ACC112 (cell line): ENCODE measurements at regions not wholly inside any gene's neighbourhood (a gene's known extent, or its start where the extent isn't known, plus 50 kb on each side); places are given as distances from the start of the nearest gene placed in this dataset.

Experiments
- H2AFZ ChIP-seq: fragments of 200-600 bp; sonication (generic); one replicate; pipeline ENCODE4 v1.6.0; 2017; ENCODE audit warnings: antibody characterized with exemption, low read length; ENCODE audit not compliant: unreplicated experiment
- H3K27ac ChIP-seq: fragments of 200-600 bp; sonication (generic); 2 replicates; pipeline ENCODE4 v1.5.1; 2014; ENCODE audit warnings: low read depth, mild to moderate bottlenecking, antibody characterized with exemption, low read length, moderate library complexity
- H3K27me3 ChIP-seq: fragments of 200-600 bp; sonication (generic); 2 replicates; pipeline ENCODE4 v1.6.1; 2014; ENCODE audit warnings: mild to moderate bottlenecking, antibody characterized with exemption, low read length, moderate library complexity, mixed read lengths; ENCODE audit not compliant: insufficient read depth
- H3K36me3 ChIP-seq: fragments of 200-600 bp; sonication (generic); 2 replicates; pipeline ENCODE4 v1.6.1; 2016; ENCODE audit warnings: mild to moderate bottlenecking, antibody characterized with exemption, low read length, moderate library complexity, mixed read lengths; ENCODE audit not compliant: insufficient read depth
- H3K4me1 ChIP-seq: fragments of 200-600 bp; sonication (generic); one replicate; pipeline ENCODE4 v1.6.1; 2016; ENCODE audit warnings: low read length, mixed read lengths; ENCODE audit not compliant: insufficient read depth, unreplicated experiment, control insufficient read depth
- H3K4me3 ChIP-seq: fragments of 200-600 bp; sonication (generic); 2 replicates; pipeline ENCODE4 v1.5.1; 2014; ENCODE audit warnings: mild to moderate bottlenecking, low read depth, low read length
- H3K79me2 ChIP-seq: fragments of 200-600 bp; sonication (generic); one replicate; pipeline ENCODE4 v1.6.0; 2016; ENCODE audit warnings: low read length; ENCODE audit not compliant: control insufficient read depth, unreplicated experiment, insufficient read depth

- H3K4me1 ChIP-seq = peaks cover 13% of the 10 kb centered on the region
- H3K27ac ChIP-seq = no peak overlapping the region
- no peak overlapping the region for H2AFZ ChIP-seq
- H3K4me3 ChIP-seq = no peak overlapping the region
- H3K36me3 ChIP-seq = peaks cover 7% of the 10 kb centered on the region
- H3K27me3 ChIP-seq = no peaks in the 10 kb centered on the region
- peaks cover 49% of the 10 kb centered on the region for H3K79me2 ChIP-seq
These were observed 147.0 kb upstream of the NAV2 start for GRCh38 chr11:19565639-19566038.

GRCh38 chr11:19562156-19562555 is 150.5 kb upstream of the NAV2 start:
- no peak overlapping the region for H3K4me3 ChIP-seq

GRCh38 chr11:19561011-19561410 is 151.6 kb upstream of the NAV2 start:
- H3K27me3 ChIP-seq = no peaks in the 10 kb centered on the region

More at GRCh38 chr11:19562156-19562555, 150.5 kb upstream of the NAV2 start:
- no peaks in the 10 kb centered on the region for H3K36me3 ChIP-seq
- peaks cover 20% of the 10 kb centered on the region for H3K4me1 ChIP-seq
- H3K27ac ChIP-seq = no peak overlapping the region
- peaks cover 57% of the 10 kb centered on the region for H3K79me2 ChIP-seq
- no peak overlapping the region for H2AFZ ChIP-seq
- H3K27me3 ChIP-seq = no peaks in the 10 kb centered on the region

GRCh38 chr11:19560156-19560555 is 152.5 kb upstream of the NAV2 start:
- Histone ChIP-seq H3K27me3 (no peaks in the 10 kb centered on the region), H3K4me1 (peaks cover 25% of the 10 kb centered on the region), H3K4me3 (no peak overlapping the region), H3K79me2 (peaks cover 50% of the 10 kb centered on the region), H3K27ac (no peak overlapping the region), H3K36me3 (no peaks in the 10 kb centered on the region), H2AFZ (no peak overlapping the region)

More at GRCh38 chr11:19561011-19561410, 151.6 kb upstream of the NAV2 start:
- no peak overlapping the region for H2AFZ ChIP-seq
- H3K36me3 ChIP-seq = no peaks in the 10 kb centered on the region
- H3K4me3 ChIP-seq = no peak overlapping the region
- no peak overlapping the region; the same call in 1 of the 2 replicates for H3K27ac ChIP-seq
- H3K4me1 ChIP-seq = peaks cover 22% of the 10 kb centered on the region
- peaks cover 55% of the 10 kb centered on the region for H3K79me2 ChIP-seq

GRCh38 chr11:19559746-19560145 is 152.9 kb upstream of the NAV2 start:
- H2AFZ ChIP-seq = no peak overlapping the region
- no peak overlapping the region for H3K4me3 ChIP-seq
- no peaks in the 10 kb centered on the region for H3K36me3 ChIP-seq
- peaks cover 46% of the 10 kb centered on the region for H3K79me2 ChIP-seq
- no peak overlapping the region for H3K27ac ChIP-seq
- H3K27me3 ChIP-seq = no peaks in the 10 kb centered on the region
- peaks cover 25% of the 10 kb centered on the region for H3K4me1 ChIP-seq

GRCh38 chr11:19558189-19558986 is 154.2 kb upstream of the NAV2 start:
- Histone ChIP-seq H2AFZ (no peak overlapping the region), H3K36me3 (no peaks in the 10 kb centered on the region), H3K27me3 (no peaks in the 10 kb centered on the region), H3K79me2 (peaks cover 43% of the 10 kb centered on the region), H3K27ac (no peak overlapping the region), H3K4me3 (no peak overlapping the region), H3K4me1 (peaks cover 21% of the 10 kb centered on the region)

GRCh38 chr11:19557720-19558140 is 154.9 kb upstream of the NAV2 start:
- Histone ChIP-seq H3K4me1 (peaks cover 27% of the 10 kb centered on the region), H3K27me3 (no peaks in the 10 kb centered on the region), H3K36me3 (no peaks in the 10 kb centered on the region), H2AFZ (no peak overlapping the region), H3K27ac (no peak overlapping the region), H3K79me2 (peaks cover 43% of the 10 kb centered on the region), H3K4me3 (no peak overlapping the region)

GRCh38 chr11:19557185-19557584 is 155.5 kb upstream of the NAV2 start:
- Histone ChIP-seq H2AFZ (no peak overlapping the region), H3K36me3 (no peaks in the 10 kb centered on the region), H3K79me2 (peaks cover 48% of the 10 kb centered on the region), H3K4me1 (peaks cover 27% of the 10 kb centered on the region), H3K4me3 (no peak overlapping the region), H3K27ac (no peak overlapping the region), H3K27me3 (no peaks in the 10 kb centered on the region)

- Histone ChIP-seq H3K4me3 (no peak overlapping the region), H2AFZ (no peak overlapping the region), H3K27me3 (no peaks in the 10 kb centered on the region), H3K4me1 (peaks cover 17% of the 10 kb centered on the region), H3K27ac (no peak overlapping the region), H3K36me3 (no peaks in the 10 kb centered on the region), H3K79me2 (peaks cover 37% of the 10 kb centered on the region)
These were observed 157.4 kb upstream of the NAV2 start for GRCh38 chr11:19555266-19555665.

- Histone ChIP-seq H3K27ac (no peak overlapping the region), H2AFZ (no peak overlapping the region), H3K79me2 (peaks cover 28% of the 10 kb centered on the region), H3K27me3 (no peaks in the 10 kb centered on the region), H3K4me1 (peaks cover 16% of the 10 kb centered on the region), H3K36me3 (no peaks in the 10 kb centered on the region), H3K4me3 (no peak overlapping the region)
These were observed 158.8 kb upstream of the NAV2 start for GRCh38 chr11:19553683-19554333.
